CD14-positive monocyte (primary cell): ENCODE measurements at regions not wholly inside any gene's neighbourhood (a gene's known extent, or its start where the extent isn't known, plus 50 kb on each side); places are given as distances from the start of the nearest gene placed in this dataset.

Source experiments
- DNase-seq, 3 donors: peaks; one replicate each; pipeline ENCODE4 v3.0.0-alpha.2; 2011 to 2022
- H2AFZ ChIP-seq: 2 replicates; pipeline ENCODE4 v1.6.0; 2012; ENCODE audit warnings: mild to moderate bottlenecking, low read depth, low read length, inconsistent platforms; ENCODE audit not compliant: insufficient read depth, poor library complexity, severe bottlenecking
- H3K27ac ChIP-seq, 2 donors: 1 replicate in 1 of 2; 2 replicates in 1 of 2; pipeline ENCODE4 v1.5.1; 2012 to 2013; ENCODE audit warnings: low read length in 2 of 2, control low read depth in 1 of 2, inconsistent platforms in 1 of 2, low read depth in 1 of 2, mild to moderate bottlenecking in 1 of 2
- H3K27me3 ChIP-seq, 2 donors: one replicate each; pipeline versions ENCODE4 v1.6.0 to v1.6.1; 2011 to 2013; ENCODE audit warnings: low read length in 2 of 2; ENCODE audit not compliant: control insufficient read depth in 2 of 2, insufficient read depth in 2 of 2
- H3K36me3 ChIP-seq, 2 donors: replicated peaks in 1 of 2; 1 replicate in 1 of 2; 2 replicates in 1 of 2; pipeline versions ENCODE4 v1.5.1 to v1.6.1; 2012 to 2013; ENCODE audit warnings: low read length in 2 of 2, control low read depth in 1 of 2, inconsistent platforms in 1 of 2, mild to moderate bottlenecking in 1 of 2; ENCODE audit not compliant: insufficient read depth in 2 of 2, control insufficient read depth in 1 of 2
- H3K4me1 ChIP-seq, 2 donors: 1 replicate in 1 of 2; 2 replicates in 1 of 2; pipeline versions ENCODE4 v1.5.1 to v1.6.1; 2012 to 2013; ENCODE audit warnings: low read length in 2 of 2, control low read depth in 1 of 2, inconsistent platforms in 1 of 2, mild to moderate bottlenecking in 1 of 2, moderate library complexity in 1 of 2; ENCODE audit not compliant: insufficient read depth in 2 of 2, control insufficient read depth in 1 of 2
- H3K4me2 ChIP-seq: replicated peaks from 2 replicates; pipeline ENCODE3; 2012; ENCODE audit warnings: low read length, moderate library complexity, mild to moderate bottlenecking; ENCODE audit not compliant: poor library complexity, severe bottlenecking; ENCODE audit errors: extremely low read depth
- H3K4me3 ChIP-seq, 3 experiments: fragments of 200-600 bp in 1 of 3; sonication (generic) in 1 of 3; replicated peaks in 1 of 3; 1 replicate in 2 of 3; 2 replicates in 1 of 3; pipeline ENCODE4 v1.5.1; 2011 to 2013; ENCODE audit warnings: low read length in 3 of 3, mild to moderate bottlenecking in 3 of 3, control low read depth in 2 of 3, low read depth in 2 of 3, inconsistent platforms in 1 of 3, moderate library complexity in 1 of 3
- H3K79me2 ChIP-seq: 2 replicates; pipeline ENCODE4 v1.6.0; 2012; ENCODE audit warnings: mild to moderate bottlenecking, control low read depth, inconsistent platforms, low read length, moderate library complexity; ENCODE audit not compliant: insufficient read depth
- H3K9ac ChIP-seq: 2 replicates; pipeline ENCODE4 v1.6.0; 2017; ENCODE audit warnings: low read length, mild to moderate bottlenecking; ENCODE audit not compliant: insufficient read depth, poor library complexity, severe bottlenecking
- H3K9me3 ChIP-seq, 2 donors: replicated peaks in 1 of 2; 1 replicate in 1 of 2; 2 replicates in 1 of 2; pipeline versions ENCODE4 v1.5.1 to v1.6.1; 2012 to 2013; ENCODE audit warnings: low read length in 2 of 2, control low read depth in 1 of 2; ENCODE audit not compliant: control insufficient read depth in 1 of 2, insufficient read depth in 1 of 2
- H4K20me1 ChIP-seq: 2 replicates; pipeline ENCODE4 v1.6.0; 2012; ENCODE audit warnings: mild to moderate bottlenecking, low read length, control low read depth, moderate library complexity; ENCODE audit not compliant: insufficient read depth
- H3K27ac Mint-ChIP-seq, 7 donors: one replicate each; pipeline ENCODE4 v1.8.0; 2020; ENCODE audit warnings: mild to moderate bottlenecking in 7 of 7, mixed read lengths in 7 of 7, moderate library complexity in 6 of 7, inconsistent platforms in 2 of 7
- H3K27me3 Mint-ChIP-seq, 3 donors: one replicate each; pipeline ENCODE4 v1.8.0; 2021 to 2022; ENCODE audit warnings: low read depth in 3 of 3, mild to moderate bottlenecking in 3 of 3, mixed read lengths in 3 of 3, moderate library complexity in 3 of 3, inconsistent platforms in 1 of 3
- H3K36me3 Mint-ChIP-seq, 2 donors: one replicate each; pipeline ENCODE4 v1.8.0; 2020; ENCODE audit warnings: mixed read lengths in 2 of 2, inconsistent platforms in 1 of 2, mild to moderate bottlenecking in 1 of 2
- H3K4me1 Mint-ChIP-seq: one replicate; pipeline ENCODE4 v1.8.0; 2020; ENCODE audit warnings: mild to moderate bottlenecking, mixed read lengths
- H3K4me3 Mint-ChIP-seq, 2 donors: one replicate each; pipeline ENCODE4 v1.8.0; 2020; ENCODE audit warnings: mild to moderate bottlenecking in 2 of 2, mixed read lengths in 2 of 2, moderate library complexity in 1 of 2
- H3K9me3 Mint-ChIP-seq, 7 donors: one replicate each; pipeline ENCODE4 v1.8.0; 2020 to 2022; ENCODE audit warnings: mixed read lengths in 7 of 7, mild to moderate bottlenecking in 6 of 7, moderate library complexity in 6 of 7, inconsistent platforms in 2 of 7
- WGBS: methylation state at CpG from one replicate; pipeline ENCODE4 v1.1.5; 2013; ENCODE audit warnings: missing lambda C conversion rate; ENCODE audit not compliant: insufficient coverage; 5-methylcytosine and 5-hydroxymethylcytosine counted together
- intact Hi-C, 2 donors: fragments of 100-400 bp; cut with micrococcal nuclease; formaldehyde crosslinking; loops; one replicate each; pipeline versions ENCODE4 v1.15.0 to v1.15.1; 2023
- TF ChIP-seq, protein P1 (sequence below): fragments of 200-600 bp; IDR thresholded peaks from one replicate; pipeline ENCODE4 v1.8.0; 2022; ENCODE audit warnings: antibody characterized with exemption, mild to moderate bottlenecking

DNA sequence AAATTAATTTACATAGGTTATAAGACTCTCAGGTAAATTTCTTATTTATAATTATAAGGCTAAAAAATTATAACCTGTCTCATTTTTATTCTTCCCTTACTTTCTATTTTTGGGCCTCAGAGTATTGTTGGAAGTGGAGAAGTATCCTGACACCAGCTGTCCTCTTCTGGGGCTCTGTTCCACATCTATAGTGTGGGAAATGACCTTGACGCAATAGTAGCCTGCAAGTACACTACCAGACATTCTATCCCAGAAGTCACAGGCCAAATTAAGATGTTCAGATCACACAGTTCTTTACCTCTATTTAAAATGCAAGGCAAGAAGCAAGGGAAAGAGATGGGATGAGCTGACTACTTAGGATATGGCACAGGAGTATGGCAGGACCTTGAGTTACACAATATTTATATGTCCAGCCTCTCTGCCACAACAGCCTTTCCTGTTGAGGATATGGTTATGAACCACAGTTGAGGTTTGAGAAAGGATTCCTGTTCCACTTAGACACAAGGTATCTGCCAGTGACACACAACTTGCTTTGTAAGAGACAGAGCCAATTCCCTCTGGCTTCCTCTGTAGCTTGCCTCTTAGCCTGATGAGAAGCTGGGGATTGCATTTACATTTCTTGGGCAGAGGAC, 158.0 kb upstream of the IL12A start:
- Mint-ChIP-seq H3K4me3 (no peak overlapping the region), H3K27me3 (no peaks in the 10 kb centered on the region), H3K4me1 (peaks cover 25% of the 10 kb centered on the region), H3K36me3 (no peaks in the 10 kb centered on the region), H3K27ac (no peak overlapping the region), H3K9me3 (no peaks in the 10 kb centered on the region)
- Histone ChIP-seq H3K27me3 (no peaks in the 10 kb centered on the region), H3K9ac (no peak overlapping the region), H2AFZ (no peak overlapping the region), H3K4me3 (no peak overlapping the region), H3K36me3 (no peaks in the 10 kb centered on the region), H3K4me2 (no peak overlapping the region), H3K9me3 (no peaks in the 10 kb centered on the region), H3K4me1 (peaks cover 20 to 25% of the 10 kb centered on the region in 2 donors), H3K79me2 (no peaks in the 10 kb centered on the region), H3K27ac (no peak overlapping the region), H4K20me1 (no peaks in the 10 kb centered on the region)
- intact Hi-C loops: no loop called here
- DNase-seq: no peak
- TF ChIP-seq, protein P1, sequence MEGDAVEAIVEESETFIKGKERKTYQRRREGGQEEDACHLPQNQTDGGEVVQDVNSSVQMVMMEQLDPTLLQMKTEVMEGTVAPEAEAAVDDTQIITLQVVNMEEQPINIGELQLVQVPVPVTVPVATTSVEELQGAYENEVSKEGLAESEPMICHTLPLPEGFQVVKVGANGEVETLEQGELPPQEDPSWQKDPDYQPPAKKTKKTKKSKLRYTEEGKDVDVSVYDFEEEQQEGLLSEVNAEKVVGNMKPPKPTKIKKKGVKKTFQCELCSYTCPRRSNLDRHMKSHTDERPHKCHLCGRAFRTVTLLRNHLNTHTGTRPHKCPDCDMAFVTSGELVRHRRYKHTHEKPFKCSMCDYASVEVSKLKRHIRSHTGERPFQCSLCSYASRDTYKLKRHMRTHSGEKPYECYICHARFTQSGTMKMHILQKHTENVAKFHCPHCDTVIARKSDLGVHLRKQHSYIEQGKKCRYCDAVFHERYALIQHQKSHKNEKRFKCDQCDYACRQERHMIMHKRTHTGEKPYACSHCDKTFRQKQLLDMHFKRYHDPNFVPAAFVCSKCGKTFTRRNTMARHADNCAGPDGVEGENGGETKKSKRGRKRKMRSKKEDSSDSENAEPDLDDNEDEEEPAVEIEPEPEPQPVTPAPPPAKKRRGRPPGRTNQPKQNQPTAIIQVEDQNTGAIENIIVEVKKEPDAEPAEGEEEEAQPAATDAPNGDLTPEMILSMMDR: no peak
- WGBS: no CpG with 5 or more reads among the region's 1 CpG

DNA sequence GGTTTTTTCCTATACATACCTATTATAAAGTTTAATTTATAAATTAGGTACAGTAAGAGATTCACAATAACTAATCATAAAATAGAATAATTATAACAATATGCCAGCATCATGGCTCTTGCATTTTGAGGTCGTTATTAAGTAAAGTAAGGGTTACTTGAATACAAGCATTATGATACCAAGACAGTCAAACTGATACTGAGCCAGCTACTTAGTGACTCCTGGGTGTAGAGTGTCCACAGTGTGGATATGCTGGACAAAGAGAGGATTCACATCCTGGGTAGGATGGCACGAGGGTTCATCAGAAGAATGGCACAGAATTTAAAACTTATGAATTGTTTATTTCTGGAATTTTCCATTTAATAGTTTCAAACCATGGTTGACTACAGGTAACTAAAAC, 157.2 kb upstream of the IL12A start:
- H3K27ac Mint-ChIP-seq: no peak overlapping the region
- Histone ChIP-seq H3K36me3 (no peaks in the 10 kb centered on the region), H3K4me1 (peaks cover 20 to 25% of the 10 kb centered on the region in 2 donors), H3K9me3 (no peaks in the 10 kb centered on the region), H3K4me2 (no peak overlapping the region), H2AFZ (peak overlapping the region; percentile 22), H3K27ac (no peak overlapping the region), H3K4me3 (no peak overlapping the region), H3K27me3 (no peaks in the 10 kb centered on the region), H3K79me2 (no peaks in the 10 kb centered on the region), H4K20me1 (no peaks in the 10 kb centered on the region), H3K9ac (no peak overlapping the region)
- H3K4me3 Mint-ChIP-seq: no peak overlapping the region
- WGBS: no CpG with 5 or more reads among the region's 2 CpGs
- intact Hi-C loops: no loop called here
- H3K4me1 Mint-ChIP-seq: peaks cover 25% of the 10 kb centered on the region
- H3K9me3 Mint-ChIP-seq: no peaks in the 10 kb centered on the region
- H3K36me3 Mint-ChIP-seq: no peaks in the 10 kb centered on the region
- no peaks in the 10 kb centered on the region for H3K27me3 Mint-ChIP-seq
- TF ChIP-seq, protein P1: no peak
- no peak for DNase-seq
